HUES48 (cell line): ENCODE measurements at regions not wholly inside any gene's neighbourhood (a gene's known extent, or its start where the extent isn't known, plus 50 kb on each side); places are given as distances from the start of the nearest gene placed in this dataset.
"Not testable (repeated sequence)": the region's sequence is repeated elsewhere in the genome, so short reads cannot be mapped to it uniquely, and the experiment has no call there.

ENCODE experiments used
- H3K27ac ChIP-seq: one replicate; pipeline ENCODE4 v1.7.0; 2013; ENCODE audit warnings: low read depth, low read length, inconsistent platforms
- H3K27me3 ChIP-seq: 2 replicates; pipeline ENCODE4 v1.6.1; 2013; ENCODE audit warnings: mild to moderate bottlenecking, low read length; ENCODE audit not compliant: control insufficient read depth, insufficient read depth
- H3K36me3 ChIP-seq: 2 replicates; pipeline ENCODE4 v1.6.1; 2013; ENCODE audit warnings: low read length; ENCODE audit not compliant: control insufficient read depth, insufficient read depth
- H3K4me1 ChIP-seq: 2 replicates; pipeline ENCODE4 v1.6.1; 2013; ENCODE audit warnings: mild to moderate bottlenecking, low read length; ENCODE audit not compliant: control insufficient read depth, insufficient read depth
- H3K4me3 ChIP-seq: 2 replicates; pipeline ENCODE4 v1.5.1; 2013; ENCODE audit warnings: mild to moderate bottlenecking, low read depth, low read length
- H3K9ac ChIP-seq: 2 replicates; pipeline ENCODE4 v1.6.1; 2013; ENCODE audit warnings: mild to moderate bottlenecking, low read depth, low read length, moderate library complexity
- H3K9me3 ChIP-seq: 2 replicates; pipeline ENCODE4 v1.6.1; 2013; ENCODE audit warnings: low read length; ENCODE audit not compliant: control insufficient read depth, insufficient read depth

DNA sequence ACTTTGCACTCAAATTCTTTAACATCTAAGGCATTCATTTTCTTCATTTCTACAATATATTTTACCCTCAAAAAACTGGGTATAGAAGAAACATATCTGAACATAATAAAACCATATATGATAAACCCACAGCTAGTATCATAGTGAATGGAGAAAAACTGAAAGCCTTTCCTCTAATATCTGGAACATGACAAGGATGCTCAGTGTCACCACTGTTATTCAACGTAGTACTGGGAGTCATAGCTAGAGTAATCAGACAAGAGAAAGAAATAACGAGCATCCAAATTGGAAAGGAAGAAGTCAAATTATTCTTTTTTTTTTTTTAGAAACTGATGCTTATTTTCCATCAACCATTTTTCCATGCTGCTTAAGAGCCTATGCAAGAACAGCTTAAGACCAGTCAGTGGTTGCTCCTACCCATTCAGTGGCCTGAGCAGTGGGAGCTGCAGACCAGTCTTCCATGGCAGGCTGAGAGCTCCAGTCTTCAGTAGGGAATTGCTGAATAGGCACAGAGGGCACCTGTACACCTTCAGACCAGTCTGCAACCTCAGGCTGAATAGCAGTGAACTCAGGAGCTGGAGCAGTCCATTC, 58.0 kb upstream of the RAP1B start:
- not testable (repeated sequence) for H3K27ac ChIP-seq, H3K4me1 ChIP-seq, H3K36me3 ChIP-seq, H3K4me3 ChIP-seq, H3K9me3 ChIP-seq, H3K9ac ChIP-seq, H3K27me3 ChIP-seq

- no peak overlapping the region for H3K9ac ChIP-seq
- no peak overlapping the region for H3K27ac ChIP-seq
Measured at GRCh38 chr12:68557011-68557730, 53.5 kb upstream of the RAP1B start.

DNA sequence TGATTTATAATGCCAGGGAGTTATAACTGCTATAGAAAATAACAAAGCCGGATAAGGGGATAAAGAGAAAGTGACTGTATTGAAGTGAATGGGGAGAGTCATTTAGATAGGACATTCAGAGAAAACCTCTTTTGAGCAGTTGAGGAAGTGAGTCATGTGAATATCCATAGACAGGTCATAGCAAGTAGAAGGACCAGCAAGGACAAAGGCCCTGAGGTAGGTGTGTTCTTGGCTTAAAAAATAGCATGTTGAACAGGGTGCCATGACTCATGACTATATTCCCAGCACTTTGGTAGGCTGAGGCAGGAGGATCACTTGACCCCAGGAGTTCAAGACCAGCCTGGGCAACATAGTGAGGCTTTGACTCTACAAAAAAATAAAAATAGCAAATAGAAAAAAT, 51.5 kb upstream of the RAP1B start:
- H3K27me3 ChIP-seq, result no peaks in the 10 kb centered on the region
- peaks cover 6% of the 10 kb centered on the region; the same call in 1 of the 2 replicates for H3K4me1 ChIP-seq
- no peaks in the 10 kb centered on the region for H3K36me3 ChIP-seq
- no peak overlapping the region for H3K9ac ChIP-seq
- H3K27ac ChIP-seq, result no peak overlapping the region
- H3K4me3 ChIP-seq, result no peak overlapping the region
- H3K9me3 ChIP-seq, result no peaks in the 10 kb centered on the region

More at GRCh38 chr12:68557011-68557730, 53.5 kb upstream of the RAP1B start:
- Histone ChIP-seq H3K9me3 (no peaks in the 10 kb centered on the region), H3K4me3 (no peak overlapping the region), H3K36me3 (no peaks in the 10 kb centered on the region), H3K27me3 (no peaks in the 10 kb centered on the region), H3K4me1 (peaks cover 6% of the 10 kb centered on the region; the same call in 1 of the 2 replicates)

GRCh38 chr12:68559984-68560850, 50.5 kb upstream of the RAP1B start:
- Histone ChIP-seq H3K9me3 (no peaks in the 10 kb centered on the region), H3K27me3 (no peaks in the 10 kb centered on the region), H3K27ac (peak overlapping the region; percentile 31), H3K4me3 (no peak overlapping the region), H3K36me3 (no peaks in the 10 kb centered on the region), H3K9ac (no peak overlapping the region), H3K4me1 (peaks cover 6% of the 10 kb centered on the region; the same call in 1 of the 2 replicates)

GRCh38 chr12:68560851-68561422, 49.8 kb upstream of the RAP1B start:
- Histone ChIP-seq H3K36me3 (no peaks in the 10 kb centered on the region), H3K9ac (no peak overlapping the region), H3K4me3 (no peak overlapping the region), H3K4me1 (peaks cover 6% of the 10 kb centered on the region; the same call in 1 of the 2 replicates), H3K27me3 (no peaks in the 10 kb centered on the region), H3K9me3 (no peaks in the 10 kb centered on the region), H3K27ac (no peak overlapping the region)
